IMR-90 (cell line): ENCODE measurements at regions not wholly inside any gene's neighbourhood (a gene's known extent, or its start where the extent isn't known, plus 50 kb on each side); places are given as distances from the start of the nearest gene placed in this dataset.

ENCODE experiments used
- ATAC-seq: fragments of 200-7000 bp; cut with Tn5 transposase; 2 replicates; pipeline ENCODE4 v1.9.1; 2020; ENCODE audit warnings: low read depth, mild to moderate bottlenecking, moderate library complexity
- BruUV-seq: library from RNA; stranded (reverse); fragments of 400-500 nt; replicated peaks from 2 replicates; lab custom pipeline; 2021; lab: Mats Ljungman, UMichigan
- CTCF ChIA-PET: fragments of 300-600 bp; formaldehyde crosslinking; extraction: SDS; loops from one replicate; lab custom pipeline; 2021; ENCODE audit warnings: antibody characterized with exemption; lab: Yijun Ruan, JAX
- POLR2A ChIA-PET: fragments of 300-600 bp; sonication (Branson Sonifier 250); formaldehyde crosslinking; loops from one replicate; lab custom pipeline; 2022; ENCODE audit warnings: antibody characterized with exemption; ENCODE audit not compliant: unreplicated experiment; lab: Charles Lee
- DNase-seq: peaks from one replicate; pipeline ENCODE4 v3.0.0; 2013
- H2AFZ ChIP-seq: replicated peaks from 2 replicates; pipeline ENCODE3; 2013; ENCODE audit warnings: low read length, mild to moderate bottlenecking; ENCODE audit not compliant: poor library complexity
- H2AK5ac ChIP-seq: 2 replicates; pipeline ENCODE4 v1.6.1; 2013; ENCODE audit warnings: low read depth, low read length, inconsistent platforms
- H2AK9ac ChIP-seq: replicated peaks from 2 replicates; pipeline ENCODE3; 2013; ENCODE audit warnings: mild to moderate bottlenecking, low read depth, low read length, moderate library complexity; ENCODE audit not compliant: poor library complexity
- H2BK120ac ChIP-seq: 2 replicates; pipeline ENCODE4 v1.6.1; 2013; ENCODE audit warnings: low read depth, low read length, inconsistent platforms
- H2BK15ac ChIP-seq: 3 replicates; pipeline ENCODE4 v1.6.1; 2013; ENCODE audit warnings: low read depth, low read length, inconsistent platforms
- H2BK20ac ChIP-seq: 2 replicates; pipeline ENCODE4 v1.6.1; 2013; ENCODE audit warnings: low read depth, mild to moderate bottlenecking, inconsistent platforms, low read length, moderate library complexity
- H2BK5ac ChIP-seq: 2 replicates; pipeline ENCODE4 v1.6.1; 2013; ENCODE audit warnings: mild to moderate bottlenecking, low read depth, low read length, inconsistent platforms; ENCODE audit not compliant: poor library complexity, severe bottlenecking
- H3K14ac ChIP-seq: replicated peaks from 2 replicates; pipeline ENCODE4 v1.6.1; 2013; ENCODE audit warnings: low read depth, low read length, inconsistent platforms
- H3K18ac ChIP-seq: 2 replicates; pipeline ENCODE4 v1.6.1; 2013; ENCODE audit warnings: low read depth, low read length, control low read depth
- H3K23ac ChIP-seq: 2 replicates; pipeline ENCODE4 v1.6.1; 2013; ENCODE audit warnings: low read depth, low read length, inconsistent platforms
- H3K27ac ChIP-seq: 2 replicates; pipeline ENCODE4 v1.5.1; 2013; ENCODE audit warnings: mild to moderate bottlenecking, control low read depth, low read length; ENCODE audit not compliant: insufficient read depth
- H3K27me3 ChIP-seq: 2 replicates; pipeline ENCODE4 v1.6.1; 2013; ENCODE audit warnings: low read length; ENCODE audit not compliant: control insufficient read depth, insufficient read depth
- H3K36me3 ChIP-seq: 2 replicates; pipeline ENCODE4 v1.6.1; 2013; ENCODE audit warnings: low read length, mixed read lengths; ENCODE audit not compliant: control insufficient read depth, insufficient read depth
- H3K4ac ChIP-seq: 2 replicates; pipeline ENCODE4 v1.6.1; 2013; ENCODE audit warnings: low read depth, low read length, inconsistent platforms
- H3K4me1 ChIP-seq: 2 replicates; pipeline ENCODE4 v1.6.1; 2013; ENCODE audit warnings: low read length, mixed read lengths; ENCODE audit not compliant: control insufficient read depth, insufficient read depth
- H3K4me2 ChIP-seq: 2 replicates; pipeline ENCODE4 v1.6.1; 2013; ENCODE audit warnings: low read depth, mild to moderate bottlenecking, control low read depth, low read length, moderate library complexity
- H3K4me3 ChIP-seq: 2 replicates; pipeline ENCODE4 v1.5.1; 2013; ENCODE audit warnings: low read depth, mild to moderate bottlenecking, control low read depth, low read length, moderate library complexity; ENCODE audit not compliant: insufficient read depth
- H3K56ac ChIP-seq: 2 replicates; pipeline ENCODE4 v1.6.1; 2013; ENCODE audit warnings: low read length, inconsistent platforms; ENCODE audit not compliant: insufficient read depth; ENCODE audit errors: extremely low read depth
- H3K79me1 ChIP-seq, 2 experiments: 2 replicates each; pipeline ENCODE4 v1.6.1; 2013; ENCODE audit warnings: low read length in 2 of 2, inconsistent platforms in 1 of 2, low read depth in 1 of 2
- H3K9ac ChIP-seq: 2 replicates; pipeline ENCODE4 v1.6.1; 2013; ENCODE audit warnings: low read depth, low read length, control low read depth
- H3K9me1 ChIP-seq: 2 replicates; pipeline ENCODE4 v1.6.1; 2013; ENCODE audit warnings: low read length, inconsistent platforms; ENCODE audit not compliant: insufficient read depth
- H3K9me3 ChIP-seq: 2 replicates; pipeline ENCODE4 v1.6.1; 2013; ENCODE audit warnings: low read length; ENCODE audit not compliant: control insufficient read depth, insufficient read depth
- H4K20me1 ChIP-seq: 2 replicates; pipeline ENCODE4 v1.6.1; 2013; ENCODE audit warnings: low read length, inconsistent platforms; ENCODE audit not compliant: insufficient read depth
- H4K5ac ChIP-seq: 2 replicates; pipeline ENCODE4 v1.6.1; 2013; ENCODE audit warnings: mild to moderate bottlenecking, low read depth, low read length, control low read depth
- H4K8ac ChIP-seq, 2 experiments: 2 replicates each; pipeline ENCODE4 v1.6.1; 2013; ENCODE audit warnings: low read depth in 2 of 2, low read length in 2 of 2, control low read depth in 1 of 2, inconsistent platforms in 1 of 2
- H4K91ac ChIP-seq: 2 replicates; pipeline ENCODE4 v1.6.1; 2013; ENCODE audit warnings: low read depth, low read length, inconsistent platforms; ENCODE audit not compliant: insufficient read depth
- ELK1 ChIP-seq: fragments of 150-350 bp; IDR thresholded peaks from 2 replicates; pipeline ENCODE4 v1.6.1; 2016; ENCODE audit warnings: low read depth, mild to moderate bottlenecking, low read length, moderate library complexity, borderline replicate concordance
- WGBS, 2 experiments: methylation state at CpG; one replicate each; pipeline versions ENCODE4 v1.1.5 to v1.1.7; 2013; ENCODE audit warnings: missing lambda C conversion rate in 2 of 2; ENCODE audit not compliant: insufficient read length in 1 of 2; ENCODE audit errors: extremely low coverage in 2 of 2; 5-methylcytosine and 5-hydroxymethylcytosine counted together
- dilution Hi-C: fragments of 300-500 bp; cut with HindIII; formaldehyde crosslinking; loops from one replicate; pipeline ENCODE4 v1.14.3; 2018; ENCODE audit warnings: low sequenced_read_pairs; ENCODE audit not compliant: unreplicated experiment
- in situ Hi-C: fragments of 300-500 bp; cut with MboI; formaldehyde crosslinking; loops from 3 replicates; pipeline ENCODE4 v1.14.3; 2019; ENCODE audit warnings: low sequenced_read_pairs, inconsistent platforms, mixed read lengths
- intact Hi-C: fragments of 100-400 bp; cut with micrococcal nuclease; formaldehyde crosslinking; loops from 2 replicates; pipeline ENCODE4 v1.10.0; 2022

DNA sequence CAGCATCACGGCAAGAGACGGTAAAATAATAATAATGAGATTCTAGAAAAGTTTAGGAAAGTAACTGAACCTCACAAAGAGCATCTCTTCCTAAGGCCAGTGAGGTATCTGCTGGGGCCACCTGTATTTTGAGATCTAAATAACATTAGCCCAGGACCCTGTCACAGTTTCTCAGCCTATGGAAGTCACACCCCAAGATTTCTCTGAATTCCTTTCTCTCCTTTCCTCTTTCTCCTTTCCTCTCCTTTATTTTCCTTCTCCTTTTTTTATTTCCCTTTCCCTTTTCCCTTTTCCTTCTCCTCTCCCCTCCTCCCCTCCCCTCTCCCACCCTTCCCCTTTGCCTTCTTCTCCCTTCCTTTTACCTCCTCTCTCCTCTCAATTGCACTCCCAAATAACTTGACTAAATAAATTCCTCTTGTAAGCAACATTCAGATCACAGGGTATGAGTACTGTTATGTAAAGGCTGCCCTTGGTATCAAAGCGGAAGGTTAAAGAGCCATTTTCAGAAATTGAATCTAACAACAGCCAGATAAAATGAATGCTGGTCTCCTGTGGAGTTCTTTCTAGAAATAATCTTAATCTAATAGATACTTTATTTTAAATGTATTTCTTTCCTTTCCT, 506.2 kb downstream of the EPM2A start:
- Histone ChIP-seq H4K91ac (no peak overlapping the region), H3K23ac (no peak overlapping the region), H2AK5ac (no peak overlapping the region), H3K27me3 (0 out of 2 replicates have a peak, but pooled peaks cover 2% of the 10 kb centered on the region), H3K14ac (no peak overlapping the region), H3K4me3 (no peak overlapping the region), H4K20me1 (no peaks in the 10 kb centered on the region), H3K4ac (no peak overlapping the region), H3K27ac (no peak overlapping the region), H3K18ac (no peak overlapping the region), H2BK20ac (no peak overlapping the region), H4K5ac (no peak overlapping the region), H3K56ac (no peak overlapping the region), H2AK9ac (no peak overlapping the region), H3K9me3 (no peaks in the 10 kb centered on the region; the same call in 1 of the 2 replicates), H3K9ac (no peak overlapping the region), H3K36me3 (no peaks in the 10 kb centered on the region), H4K8ac (no peak overlapping the region), H2BK5ac (no peak overlapping the region), H3K4me2 (no peak overlapping the region), H2BK120ac (no peak overlapping the region), H2AFZ (no peak overlapping the region), H3K9me1 (no peaks in the 10 kb centered on the region; the same call in 1 of the 2 replicates), H2BK15ac (no peak overlapping the region), H3K4me1 (no peaks in the 10 kb centered on the region), H3K79me1 (no peaks in the 10 kb centered on the region)
- ChIA-PET CTCF (interaction anchor here (0.6 kb wide), 1 partner anchor 23 kb away, joined by 3 read pairs; no protein-coding TSS in a partner anchor), POLR2A (no interaction called here)
- no TSS peak for BruUV-seq
- WGBS, 2 experiments, result no CpG with 5 or more reads among the region's 3 CpGs
- intact Hi-C loops (no loop called here), dilution Hi-C loops (no loop called here), in situ Hi-C loops (no loop called here)
- no peak for DNase-seq
- TF ChIP-seq ELK1, result no peak
- no peak for ATAC-seq
